IPS-NIHi7 (cell line): ENCODE measurements at regions not wholly inside any gene's neighbourhood (a gene's known extent, or its start where the extent isn't known, plus 50 kb on each side); places are given as distances from the start of the nearest gene placed in this dataset.

ENCODE experiments used
- DNase-seq: peaks from one replicate; pipeline ENCODE4 v3.0.0; 2012; ENCODE audit warnings: mixed read lengths; ENCODE audit errors: extremely low spot score

DNA sequence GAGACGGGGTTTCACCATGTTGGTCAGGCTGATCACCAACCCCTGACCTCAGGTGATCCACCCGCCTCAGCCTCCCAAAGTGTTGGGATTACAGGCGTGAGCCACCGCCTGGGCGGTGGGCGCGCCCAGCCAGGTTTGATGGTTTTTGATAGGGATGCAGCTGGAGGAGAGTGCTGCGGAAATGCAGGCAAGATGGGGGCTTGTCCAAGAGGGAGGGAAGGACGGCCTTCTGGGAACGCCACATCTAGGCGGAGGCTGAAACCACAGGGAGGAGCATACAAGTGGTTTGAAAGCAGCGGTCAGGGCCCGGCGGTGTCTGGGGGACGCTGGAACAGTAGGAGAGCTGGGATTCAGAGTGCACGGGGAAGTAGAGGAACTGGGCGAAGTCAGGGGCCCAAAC, 134.6 kb downstream of the VRK1 start:
- DNase-seq = no peak

DNA sequence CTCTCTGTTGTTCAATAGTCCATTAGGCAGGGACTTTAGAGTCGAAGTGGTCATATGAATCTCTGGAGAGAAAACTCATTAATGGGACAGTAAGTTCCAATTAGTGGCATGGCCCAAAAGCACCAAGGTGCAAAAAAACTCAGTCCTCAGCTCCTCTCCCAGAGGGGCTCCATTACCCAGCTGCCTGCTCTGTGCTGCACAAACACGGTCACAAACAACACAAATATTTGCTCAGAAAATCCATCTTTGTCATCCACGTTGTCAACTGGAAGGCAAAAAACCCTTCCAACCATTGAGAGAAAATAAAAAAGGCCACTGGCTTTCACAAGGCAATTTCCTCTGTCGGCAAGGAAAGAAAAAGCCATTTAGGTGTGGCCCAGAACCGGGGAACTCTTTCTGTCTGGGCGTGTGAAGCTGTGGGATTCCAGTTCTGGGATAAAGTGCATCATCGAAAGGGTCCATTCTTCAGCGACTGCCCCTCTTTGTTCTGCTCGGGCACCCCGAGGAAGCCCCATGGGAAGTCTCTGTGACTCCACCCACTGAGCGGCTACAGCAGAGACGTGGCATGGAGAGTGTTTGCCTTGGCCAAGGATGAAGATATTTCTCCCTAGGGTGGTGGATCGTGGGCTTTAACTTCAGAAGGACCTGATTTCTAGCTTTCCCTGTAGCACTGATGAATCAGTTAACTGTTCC, 137.6 kb downstream of the VRK1 start:
- no peak for DNase-seq

DNA sequence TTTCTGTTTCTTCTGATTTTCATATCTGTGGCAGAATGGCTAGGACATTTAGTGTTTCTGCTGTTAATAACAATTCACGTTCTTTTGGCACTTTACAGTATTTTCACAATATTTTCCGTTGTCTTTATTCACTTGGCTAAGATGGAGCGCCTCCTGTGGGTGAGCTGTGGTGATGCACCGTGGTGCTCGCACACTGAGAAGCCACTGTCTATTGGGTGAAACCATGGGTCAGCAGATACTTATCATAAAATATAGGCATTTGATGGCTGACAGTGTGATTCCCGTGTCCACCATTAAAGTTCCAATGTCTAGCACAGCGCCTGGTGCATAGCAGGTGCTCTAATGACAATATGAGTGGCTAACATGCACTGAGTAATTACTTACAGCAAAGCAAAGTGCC, 141.8 kb downstream of the VRK1 start:
- peak; percentile 57 for DNase-seq

DNA sequence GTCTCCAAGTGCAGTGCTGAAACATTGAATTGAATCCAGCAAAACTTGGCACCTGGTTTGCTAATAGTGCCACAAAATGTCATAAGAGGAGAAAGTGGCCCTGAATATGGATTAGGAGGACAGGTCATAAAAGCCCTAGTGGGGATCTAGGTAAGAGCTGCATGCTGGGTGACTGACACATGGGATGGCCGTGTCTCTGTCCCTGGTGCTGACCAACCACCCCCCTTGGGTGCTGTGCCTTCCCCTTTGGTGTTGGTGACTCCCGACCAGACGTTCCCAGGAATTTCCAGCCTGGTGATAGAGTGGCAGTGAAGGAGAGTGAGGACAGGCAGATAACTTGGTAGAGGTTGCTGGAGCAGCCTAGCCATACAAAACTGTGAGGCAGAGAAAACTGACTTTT, 142.8 kb downstream of the VRK1 start:
- DNase-seq = peak; percentile 71

DNA sequence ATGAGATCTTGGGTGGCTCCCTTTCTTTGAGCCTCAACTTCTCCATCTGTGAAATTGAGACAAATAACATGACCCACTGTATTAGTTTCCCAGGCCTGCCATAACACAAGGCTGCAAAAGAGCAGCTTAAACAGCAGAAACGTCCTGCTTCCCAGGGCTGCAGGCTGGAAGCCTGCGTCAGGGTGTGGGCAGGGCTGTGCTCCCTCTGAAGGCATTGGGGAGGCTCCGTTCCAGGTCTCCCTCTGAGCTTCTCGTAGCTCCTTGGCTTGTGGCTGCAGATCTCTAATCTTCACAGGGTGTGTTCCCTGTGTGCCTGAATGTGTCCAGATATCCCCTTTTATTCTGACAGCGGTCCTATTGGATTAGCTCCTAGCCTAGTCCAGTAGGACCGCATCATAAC, 147.1 kb downstream of the VRK1 start:
- no peak for DNase-seq

DNA sequence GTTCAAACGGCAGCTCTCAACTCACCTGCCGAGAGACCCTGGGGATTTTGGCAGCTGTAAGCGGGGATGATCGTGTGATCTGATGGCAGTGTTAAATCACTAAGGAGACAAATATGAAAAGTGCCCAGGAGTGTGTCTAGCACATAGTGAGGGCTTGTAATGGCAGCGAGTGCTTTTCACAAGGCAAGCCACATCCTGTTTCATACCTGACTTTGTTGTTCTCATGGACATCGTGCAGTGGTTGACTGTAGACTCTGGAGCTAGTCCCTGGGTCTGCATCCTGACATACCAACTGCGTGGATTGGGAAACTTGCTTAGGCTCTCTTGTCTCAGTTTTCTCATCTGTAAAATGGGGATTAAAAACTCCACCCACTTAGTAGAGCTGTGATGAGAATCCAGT, 148.5 kb downstream of the VRK1 start:
- no peak for DNase-seq

DNA sequence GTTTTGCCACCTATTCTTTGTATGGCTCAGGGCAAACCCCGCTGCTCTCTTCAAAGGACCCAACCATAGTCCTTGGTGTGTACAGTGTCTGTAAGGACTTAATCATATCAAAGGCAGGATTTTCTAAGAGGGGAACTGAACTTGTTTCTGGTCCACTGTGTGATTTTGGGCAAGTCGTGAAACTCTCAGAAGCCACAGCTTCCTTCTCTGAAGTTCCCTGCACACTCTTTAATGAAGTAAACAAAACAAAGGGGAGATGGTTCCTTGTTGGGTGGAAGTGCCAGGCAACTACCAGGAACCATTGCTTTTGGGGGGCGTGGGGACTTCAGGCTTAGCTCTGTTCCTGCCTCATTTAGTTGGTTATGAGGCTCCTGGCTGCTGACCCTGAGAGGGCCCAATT, 152.4 kb downstream of the VRK1 start:
- DNase-seq = no peak

DNA sequence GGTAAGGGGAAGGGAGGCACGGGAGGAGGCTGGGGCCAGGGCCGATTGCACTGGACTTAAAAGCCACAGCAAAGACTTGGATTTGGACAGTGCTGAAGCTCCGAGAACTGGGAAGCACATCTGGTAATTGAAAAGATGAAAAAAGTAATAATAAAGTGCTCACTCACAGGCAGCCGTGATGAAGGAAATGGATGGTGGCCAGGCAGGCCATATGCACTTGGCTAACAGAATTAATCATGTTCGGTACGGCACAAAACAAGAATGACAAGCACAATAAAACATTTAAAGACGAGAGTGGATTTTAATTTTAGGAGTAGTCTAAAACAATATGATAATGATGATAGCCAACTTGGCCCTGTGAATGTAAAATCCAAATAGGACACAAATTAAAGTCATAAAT, 154.3 kb downstream of the VRK1 start:
- DNase-seq = no peak

DNA sequence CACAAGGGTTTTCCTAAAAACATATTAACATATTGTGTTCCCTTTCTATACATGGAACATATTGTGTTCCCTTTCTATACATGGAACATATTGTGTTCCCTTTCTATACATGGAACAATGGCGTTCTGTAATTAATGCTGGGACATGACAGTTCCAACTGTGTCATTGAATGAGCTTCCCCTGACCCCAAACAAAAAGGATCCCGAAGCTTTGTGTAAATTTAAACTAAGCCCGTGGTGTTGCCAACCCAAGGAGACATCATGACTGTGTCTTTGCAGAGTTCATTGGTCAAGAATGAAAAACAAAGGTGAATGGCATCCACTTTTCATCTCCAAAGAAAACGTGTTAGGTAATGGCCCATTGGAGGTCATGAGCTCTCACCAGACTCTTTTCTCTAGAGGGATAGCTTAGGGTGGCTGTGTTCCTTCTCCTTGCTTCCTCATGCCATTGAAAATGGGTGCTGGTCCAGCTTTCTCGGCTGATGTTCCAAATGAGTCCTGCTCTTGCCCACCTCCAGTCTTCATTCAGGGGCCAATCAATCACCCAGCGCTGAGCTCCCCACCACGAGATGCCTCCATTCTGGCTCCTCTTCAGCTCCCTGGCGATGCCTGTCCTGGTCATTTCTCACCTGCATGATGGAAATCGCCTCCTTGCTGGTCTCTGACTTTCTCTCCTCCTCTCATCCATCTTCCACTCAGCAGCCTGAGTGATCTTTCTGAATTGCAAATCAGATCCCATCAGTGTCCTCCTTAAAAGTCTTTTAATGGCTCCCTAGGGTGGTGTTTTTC, 156.1 kb downstream of the VRK1 start:
- no peak for DNase-seq

DNA sequence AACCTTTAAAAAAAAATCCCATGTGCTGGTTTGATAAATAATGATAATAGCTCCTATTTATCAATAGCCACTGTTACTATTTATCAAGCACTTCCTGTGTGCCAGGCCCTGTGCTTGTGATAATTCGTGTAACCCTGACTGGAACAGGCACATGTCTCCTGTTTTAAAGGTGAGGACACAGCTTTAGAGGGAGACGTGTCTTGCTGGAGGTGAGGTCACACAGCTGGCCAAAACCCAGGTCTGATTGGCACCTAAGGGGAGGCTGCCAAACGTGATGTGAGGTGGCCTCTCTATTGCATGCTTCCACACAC, 156.6 kb downstream of the VRK1 start:
- no peak for DNase-seq

DNA sequence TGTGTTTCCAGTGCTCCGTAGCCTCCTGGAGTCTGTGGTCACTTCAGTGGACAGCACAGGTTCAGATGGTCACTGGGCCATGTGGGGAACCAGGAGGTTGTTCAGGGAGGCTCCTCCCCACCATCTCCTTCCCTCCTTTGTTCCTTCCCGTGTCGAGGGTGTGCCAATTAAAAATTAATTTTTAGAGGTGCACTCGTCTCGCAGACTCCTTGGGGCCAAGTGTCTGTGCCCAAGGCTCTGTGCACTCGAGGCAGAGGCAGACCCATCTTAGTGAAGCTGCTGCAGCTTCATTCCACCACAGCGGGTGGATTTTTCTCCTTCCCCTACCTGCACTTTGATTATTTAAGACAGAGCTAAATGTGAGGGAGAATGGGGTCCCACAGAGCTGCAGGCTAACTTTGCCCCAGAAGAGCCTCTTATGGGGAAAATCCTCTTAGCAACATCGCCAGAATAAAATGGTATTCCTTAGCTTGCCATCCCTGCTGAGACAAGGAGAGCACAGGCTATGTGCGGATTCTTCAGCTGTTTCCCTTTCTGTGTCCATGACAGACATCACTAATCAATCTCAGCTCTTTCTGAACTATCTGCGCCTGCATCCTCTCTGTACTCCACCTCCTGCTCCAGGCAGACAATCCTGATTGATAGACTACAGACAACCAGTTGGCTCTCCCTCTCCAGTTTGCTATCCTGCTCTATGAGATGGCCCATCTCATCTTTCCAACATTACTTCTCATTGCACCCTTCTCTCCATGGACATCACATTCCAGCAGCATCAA, 159.5 kb downstream of the VRK1 start:
- peak; percentile 5 for DNase-seq

DNA sequence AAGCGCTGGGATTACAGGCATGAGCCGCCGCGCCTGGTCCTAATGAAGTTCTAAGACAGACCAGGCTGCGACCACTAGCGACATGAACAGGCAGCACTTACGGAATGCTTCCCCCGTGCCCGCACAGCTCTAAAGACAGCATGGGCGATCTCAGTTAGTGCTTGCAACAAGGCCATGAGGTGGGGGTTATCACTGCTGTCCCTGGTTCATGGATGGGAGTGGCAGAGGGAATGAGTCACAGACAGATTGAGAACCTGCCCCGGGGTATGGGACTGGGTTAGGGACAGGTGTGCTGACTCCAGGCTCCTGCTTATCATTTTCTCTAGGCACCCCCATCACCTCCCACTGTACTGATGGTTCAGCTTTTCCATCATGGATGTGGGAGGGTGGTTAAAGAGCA, 160.9 kb downstream of the VRK1 start:
- DNase-seq = peak; percentile 13

DNA sequence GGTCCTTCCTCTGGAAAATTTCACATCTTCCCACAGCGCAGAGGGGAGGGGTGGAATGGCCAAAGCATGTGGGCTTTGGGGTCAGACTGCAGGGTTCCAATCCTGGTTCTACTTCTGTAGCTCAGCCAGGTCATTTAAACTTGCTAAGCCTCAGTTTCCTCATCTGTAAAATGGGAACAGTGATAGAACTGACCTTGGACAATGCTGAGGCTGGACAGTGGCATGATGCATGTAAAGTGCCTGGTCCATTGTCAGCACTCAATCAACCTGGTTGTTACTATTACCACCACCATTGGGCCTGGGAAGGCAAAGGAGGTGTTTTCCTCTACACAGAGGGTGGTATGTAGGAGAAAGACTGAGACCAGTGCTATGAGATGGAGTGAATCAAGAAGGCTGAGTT, 162.8 kb downstream of the VRK1 start:
- DNase-seq = no peak

DNA sequence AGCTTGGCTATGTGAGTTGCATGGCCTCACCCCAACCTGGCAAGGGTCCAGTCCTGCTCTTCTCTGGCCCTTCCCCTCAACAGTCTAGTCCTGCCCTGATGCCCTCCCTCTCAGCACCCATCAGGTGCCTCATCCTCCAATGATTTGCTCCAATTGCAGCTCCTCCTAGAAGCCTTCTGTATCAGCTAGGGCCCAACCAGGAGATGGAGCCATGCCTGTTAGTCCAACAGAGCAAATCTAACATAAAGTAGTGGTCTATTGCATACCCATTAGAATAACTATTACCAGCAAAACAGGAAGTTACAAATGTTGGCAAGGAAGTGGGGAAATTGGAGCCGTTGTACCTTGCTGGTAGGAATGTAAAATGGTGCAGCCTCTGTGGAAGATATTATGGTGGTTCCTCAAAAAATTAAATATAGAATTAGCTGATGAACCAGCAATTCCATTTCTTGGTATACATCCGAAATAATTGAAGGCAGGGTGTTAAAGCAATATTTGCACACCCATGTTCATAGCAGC, 163.5 kb downstream of the VRK1 start:
- DNase-seq = no peak

DNA sequence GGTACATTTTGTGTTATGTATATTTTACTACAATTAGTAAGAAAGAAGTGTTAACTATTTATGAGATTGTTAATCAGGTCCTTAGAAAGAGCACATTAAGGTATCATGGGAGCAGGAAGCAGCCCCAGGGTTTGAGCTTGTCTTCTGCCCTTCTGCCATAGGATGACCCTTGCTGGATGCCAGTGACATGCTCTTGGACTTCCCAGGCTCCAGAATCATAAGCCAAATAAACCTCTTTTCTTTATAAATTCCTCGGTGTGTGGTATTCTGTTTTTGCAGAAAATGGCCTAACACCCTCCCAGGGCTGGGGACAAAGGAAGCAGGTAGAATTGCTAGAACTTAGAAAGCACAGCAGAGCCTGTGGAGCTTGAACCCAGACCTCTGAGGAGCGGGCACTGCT, 164.7 kb downstream of the VRK1 start:
- DNase-seq = no peak

DNA sequence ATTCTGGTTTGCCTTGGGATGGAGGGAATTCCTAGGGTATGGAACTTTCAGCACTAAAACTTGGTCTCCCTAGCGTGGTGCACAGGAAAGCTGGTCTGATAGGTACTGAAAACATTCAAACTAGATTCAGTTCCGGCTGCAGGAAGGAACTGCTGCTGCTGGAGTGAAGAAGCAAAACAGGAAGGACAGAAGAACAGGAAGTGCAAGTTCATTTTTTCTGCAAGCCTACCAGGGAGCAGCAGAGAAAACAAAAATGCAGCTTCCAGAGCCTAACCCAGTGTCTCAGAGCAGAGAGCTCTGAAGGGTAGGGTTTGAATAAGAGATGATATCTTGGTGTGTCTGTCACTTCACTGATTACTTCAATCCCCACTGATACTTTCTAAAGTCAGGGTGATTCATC, 165.2 kb downstream of the VRK1 start:
- no peak for DNase-seq

DNA sequence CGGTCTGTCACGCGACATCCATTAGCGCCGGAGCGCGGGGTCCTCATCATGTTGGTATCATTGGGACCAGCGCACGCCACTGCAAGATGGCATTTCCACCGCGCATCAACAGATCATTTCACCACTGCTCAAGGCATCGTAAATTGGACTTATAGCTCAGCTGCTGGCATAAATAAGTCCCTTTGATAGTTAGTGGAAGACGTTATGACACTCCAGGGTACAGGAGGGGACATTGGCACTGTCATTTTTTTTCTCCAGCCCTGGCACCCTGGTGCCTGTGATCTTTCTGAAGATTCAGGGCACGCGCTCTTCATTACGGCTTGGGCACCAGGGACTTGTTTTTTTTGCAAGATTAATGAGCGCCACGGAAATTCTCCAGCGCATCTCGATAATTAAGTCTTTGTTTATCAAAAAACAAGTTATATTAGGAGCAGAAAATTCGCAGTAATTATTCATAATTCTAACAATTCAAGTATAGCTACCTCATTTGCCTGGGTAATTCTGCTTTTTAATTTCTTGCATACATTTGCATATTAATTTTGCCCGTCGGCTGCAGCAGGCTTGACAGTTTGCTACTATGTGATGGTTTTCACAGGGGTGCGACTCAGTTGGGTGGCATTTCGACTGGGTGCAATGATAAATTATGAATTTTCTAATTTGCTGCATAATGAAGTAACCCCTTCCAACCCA, 167.7 kb downstream of the VRK1 start:
- no peak for DNase-seq

DNA sequence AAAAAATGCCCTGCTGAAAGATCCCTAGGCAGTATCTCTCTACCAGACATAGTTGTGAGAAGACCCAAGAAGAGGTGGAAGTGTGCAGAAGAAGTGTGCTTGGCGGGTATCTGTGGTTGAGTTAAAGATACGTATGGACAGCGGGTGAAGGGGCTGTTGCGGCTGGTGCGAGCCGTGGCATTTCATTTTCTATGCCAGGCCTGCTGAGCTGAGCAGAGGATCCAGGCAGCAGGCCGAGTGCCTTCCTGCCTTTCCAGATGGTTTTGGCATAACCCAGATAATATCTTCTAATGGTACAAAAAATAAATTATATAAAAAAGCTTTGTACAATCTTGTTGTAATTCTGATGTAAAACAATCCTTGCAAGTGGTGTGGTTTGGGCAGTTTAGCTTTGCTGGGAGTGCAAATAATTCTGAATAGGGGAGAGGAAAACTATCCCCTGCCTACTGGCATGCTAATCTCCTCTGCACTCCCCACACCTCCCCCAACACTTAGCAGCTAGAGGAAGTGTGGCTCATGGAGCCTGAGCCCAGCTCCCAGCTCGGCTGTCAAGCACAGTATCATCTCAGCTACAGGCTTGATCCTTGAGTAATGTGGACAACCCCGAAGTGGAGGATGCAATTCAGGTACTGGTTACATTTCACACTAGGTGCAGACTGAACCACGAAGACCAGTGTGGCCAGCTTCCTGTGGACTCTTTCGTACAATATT, 168.9 kb downstream of the VRK1 start:
- DNase-seq = peak; percentile 59

DNA sequence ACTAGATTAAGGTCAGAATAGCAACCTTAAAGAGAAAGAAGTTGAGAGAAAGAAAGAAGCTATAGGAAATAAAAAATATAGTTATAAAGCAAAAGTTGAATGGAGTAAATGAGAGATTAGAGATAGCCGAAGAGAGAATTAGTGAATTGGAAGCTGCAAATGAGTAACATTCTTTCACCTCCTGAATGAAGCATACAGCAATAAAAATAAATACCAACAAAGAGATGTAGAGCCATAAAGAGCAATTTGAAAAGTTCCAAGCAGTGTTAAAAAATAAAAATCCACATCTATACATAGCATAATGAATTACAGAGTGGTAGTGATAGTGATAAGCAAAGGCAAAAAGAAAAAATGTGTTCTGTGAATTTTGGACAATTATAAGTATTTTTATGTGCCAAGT, 177.9 kb downstream of the VRK1 start:
- DNase-seq = no peak

DNA sequence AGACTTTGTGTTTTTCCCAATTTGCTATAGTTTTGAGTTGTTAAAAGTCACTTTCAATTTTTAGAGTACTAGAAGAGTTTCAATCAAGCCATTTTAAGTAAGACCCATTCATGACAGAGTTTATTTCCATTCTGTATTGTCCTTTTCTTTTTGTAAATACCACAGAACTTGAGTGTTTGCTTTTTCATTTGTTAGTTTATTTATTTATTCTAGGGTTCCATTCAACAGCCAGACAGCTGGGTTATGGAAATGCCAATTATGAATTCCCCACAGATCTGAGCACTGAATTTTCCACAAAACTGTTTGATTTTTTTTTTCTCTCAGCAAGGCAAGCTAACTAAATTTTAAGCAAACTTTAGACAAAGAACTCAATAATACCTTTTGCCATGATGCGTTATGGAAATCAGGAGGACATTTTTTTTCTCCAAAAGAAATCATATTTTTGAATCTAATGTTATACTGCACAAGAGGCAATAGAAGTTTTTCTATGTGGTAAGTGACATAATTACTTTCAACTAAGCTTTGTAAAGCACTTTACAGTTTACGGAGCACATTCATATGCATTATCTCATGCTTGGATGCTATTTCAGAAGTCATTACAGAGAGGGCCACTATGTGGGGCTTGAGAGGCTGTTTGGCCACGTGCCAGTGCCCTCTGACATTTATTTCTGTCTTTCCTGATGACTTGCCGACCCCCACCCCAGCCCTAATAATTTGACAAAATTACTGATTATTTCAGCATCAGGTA, 181.5 kb downstream of the VRK1 start:
- DNase-seq = no peak

DNA sequence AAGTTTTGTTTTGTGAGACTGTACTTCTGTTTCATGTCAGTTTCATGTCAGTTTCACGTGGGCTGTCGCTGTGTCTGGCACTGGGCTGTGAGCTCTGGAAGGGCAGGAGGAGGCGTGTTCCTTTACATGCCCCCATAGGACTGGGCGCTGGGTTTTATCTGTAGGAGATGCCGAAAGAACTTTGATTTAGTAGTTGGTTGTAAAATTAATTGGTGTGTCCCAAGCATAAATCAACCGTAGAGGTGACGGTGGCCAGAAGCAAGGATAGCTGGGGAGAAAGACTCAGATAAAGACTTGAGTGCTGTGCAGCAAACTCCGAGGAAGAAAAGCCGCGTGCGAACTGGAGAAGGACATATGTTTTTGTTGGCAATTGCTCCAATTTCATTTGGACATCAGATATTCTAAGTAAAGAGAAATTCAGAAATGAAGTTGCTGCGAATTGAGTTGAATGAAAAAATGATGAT, 182.5 kb downstream of the VRK1 start:
- DNase-seq = no peak
